ENCODE measurements at regions not wholly inside any gene's neighbourhood (a gene's known extent, or its start where the extent isn't known, plus 50 kb on each side); places are given as distances from the start of the nearest gene placed in this dataset.

GRCh38 chr1:69363236-69363635, 204.5 kb upstream of the LRRC7 start:
- no peak for DNase-seq

DNA sequence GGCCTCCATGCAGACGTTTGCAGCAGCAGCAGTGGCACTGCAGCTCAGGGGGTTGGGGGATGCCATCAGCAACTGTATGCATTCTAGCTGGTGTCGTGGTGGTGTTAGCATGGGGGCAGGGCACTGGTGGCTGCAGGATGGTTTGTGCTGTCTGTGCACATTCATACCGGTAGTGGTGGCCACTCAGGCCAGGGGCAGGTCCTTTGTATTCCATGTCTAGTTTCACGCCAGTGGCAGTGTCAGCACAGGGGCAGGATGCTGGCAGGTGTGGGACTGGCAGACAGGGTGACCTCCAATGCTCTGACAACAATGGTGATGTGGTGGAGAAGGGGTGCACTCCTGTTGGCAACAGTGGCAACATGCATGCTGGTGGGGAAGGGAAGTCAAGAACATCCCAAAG, 194.2 kb upstream of the LRRC7 start:
- DNase-seq: no peak

DNA sequence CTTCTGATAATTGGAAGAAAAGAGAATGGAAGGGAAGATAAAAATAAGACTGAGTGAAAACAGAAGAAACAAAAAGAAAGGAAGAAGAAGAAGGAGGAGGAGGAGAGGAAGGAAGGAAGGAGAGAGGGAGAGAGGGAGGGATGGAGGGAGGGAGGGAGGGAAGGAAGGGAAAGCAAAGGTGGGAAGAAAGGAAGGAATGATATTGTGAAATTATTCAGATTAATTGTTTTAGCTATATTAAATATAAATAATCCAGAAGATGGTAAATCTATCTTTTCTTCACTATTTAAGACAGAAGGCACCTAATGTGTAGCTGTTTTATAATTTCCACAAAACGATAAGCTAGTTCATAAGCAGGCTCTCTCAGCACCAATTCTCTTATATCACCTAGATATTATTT, 191.3 kb upstream of the LRRC7 start:
- DNase-seq: no peak

DNA sequence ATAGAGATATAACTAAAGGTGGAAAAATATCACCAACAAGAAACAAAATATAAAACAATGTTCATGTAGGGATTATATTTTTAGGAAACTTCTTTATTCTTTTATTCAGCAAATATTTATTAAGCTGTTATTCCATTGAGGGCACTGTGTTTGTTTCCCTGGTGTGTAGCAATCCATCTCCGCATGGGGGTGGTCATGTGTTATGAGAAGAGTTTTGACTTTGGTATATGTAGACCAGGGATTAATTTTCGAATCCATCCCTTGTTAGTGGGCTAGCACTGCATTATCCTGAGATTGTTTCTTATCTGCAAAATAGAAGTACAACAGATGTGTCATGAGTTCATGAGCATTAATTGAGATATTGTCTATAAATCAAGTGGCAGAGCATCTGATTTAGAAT, 190.2 kb upstream of the LRRC7 start:
- DNase-seq: no peak

DNA sequence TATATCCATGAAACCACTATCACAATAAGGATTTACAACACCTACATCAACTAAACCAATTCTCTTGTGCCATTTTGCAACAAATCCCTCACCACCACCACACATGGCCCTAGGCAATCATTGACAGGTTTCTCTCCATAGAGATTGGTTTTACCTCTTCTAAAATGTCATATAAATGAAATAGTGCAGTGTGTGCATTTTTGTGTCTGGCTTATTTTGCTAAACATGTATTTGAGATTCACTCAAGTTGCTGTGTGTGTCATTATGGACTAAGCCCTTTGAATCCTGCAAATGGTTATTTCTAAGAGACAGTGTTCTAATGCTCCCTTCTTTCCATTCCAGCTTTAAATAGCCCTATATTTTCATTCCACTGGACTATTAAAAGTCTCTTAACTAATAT, 179.7 kb upstream of the LRRC7 start:
- no peak for DNase-seq

DNA sequence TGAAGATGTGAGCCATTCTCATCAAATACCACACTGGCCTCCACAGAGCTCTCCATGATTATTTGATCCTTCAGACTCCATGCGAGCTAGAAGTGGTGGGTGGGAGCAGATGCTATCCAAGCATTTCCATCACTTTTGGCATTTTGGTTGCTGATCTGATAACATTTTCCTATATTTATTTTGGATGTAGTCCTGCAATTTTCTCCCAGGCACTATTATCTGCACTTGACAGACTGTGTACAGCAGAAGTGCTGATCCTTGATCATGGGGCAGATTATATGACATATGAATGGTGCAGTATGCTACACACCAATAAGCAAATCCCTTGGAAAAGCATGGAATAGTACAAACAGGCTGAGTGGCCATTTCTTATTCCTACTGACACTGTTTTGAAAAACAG, 167.6 kb upstream of the LRRC7 start:
- no peak for DNase-seq

GRCh38 chr1:69401879-69402278, 165.8 kb upstream of the LRRC7 start:
- DNase-seq: no peak

DNA sequence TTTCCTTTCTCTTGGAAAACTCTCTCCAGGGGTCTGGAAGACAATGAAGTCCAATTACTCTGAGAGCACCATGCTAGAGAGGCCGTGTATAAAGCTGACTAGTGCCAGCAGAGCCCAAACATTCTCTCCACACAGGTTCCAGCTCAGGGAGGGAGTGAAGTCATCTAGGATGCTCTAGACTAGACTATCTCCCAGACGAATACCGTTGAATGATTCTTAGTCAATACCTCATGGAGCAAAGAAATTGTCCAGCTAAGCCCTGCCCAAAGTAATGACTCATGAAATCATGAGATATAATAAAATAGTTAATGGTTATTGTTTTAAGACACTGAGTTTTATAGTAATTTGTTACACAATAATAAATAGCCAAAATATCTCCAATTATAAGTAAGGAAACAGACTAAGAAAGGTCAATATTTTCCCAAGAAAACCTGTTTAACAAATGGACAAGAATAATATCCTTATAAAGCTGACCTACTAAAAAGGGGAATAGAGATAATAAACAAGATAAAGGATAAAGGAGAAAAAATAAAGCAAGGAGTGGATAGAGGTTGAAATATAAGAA, 163.9 kb upstream of the LRRC7 start:
- no peak for DNase-seq

DNA sequence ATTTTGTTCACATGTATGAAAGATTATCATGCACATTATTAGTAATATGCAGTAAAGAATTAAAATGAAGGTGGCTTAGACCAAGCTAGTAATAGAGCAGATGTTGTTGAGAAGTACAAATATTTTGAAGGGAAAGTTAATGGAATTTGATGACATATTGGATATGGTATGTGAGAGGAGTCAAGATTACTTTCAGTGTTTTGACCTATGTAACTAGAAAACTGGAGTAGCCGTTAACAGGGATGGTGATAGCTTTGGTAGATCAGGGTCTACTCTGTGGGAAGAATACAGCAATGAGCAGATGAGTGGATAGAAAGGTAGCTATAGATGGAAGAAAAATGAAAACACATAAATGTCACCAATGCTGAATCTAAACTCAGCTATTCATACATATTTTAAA, 163.2 kb upstream of the LRRC7 start:
- DNase-seq: no peak

GRCh38 chr1:69406244-69406643, 161.5 kb upstream of the LRRC7 start:
- DNase-seq: no peak

- no peak for DNase-seq
These were observed 157.8 kb upstream of the LRRC7 start for GRCh38 chr1:69409731-69410456.

GRCh38 chr1:69410457-69410850, 157.3 kb upstream of the LRRC7 start:
- DNase-seq: no peak

GRCh38 chr1:69410893-69411292, 156.8 kb upstream of the LRRC7 start:
- DNase-seq: no peak

GRCh38 chr1:69411617-69412016, 156.1 kb upstream of the LRRC7 start:
- DNase-seq: no peak

- DNase-seq: no peak
These were observed 154.6 kb upstream of the LRRC7 start for GRCh38 chr1:69413129-69413528.

GRCh38 chr1:69414574-69414973, 153.1 kb upstream of the LRRC7 start:
- DNase-seq: no peak

- DNase-seq: no peak
These were observed 146.4 kb upstream of the LRRC7 start for GRCh38 chr1:69421286-69421685.

- DNase-seq: no peak
These were observed 141.9 kb upstream of the LRRC7 start for GRCh38 chr1:69425871-69426270.

DNA sequence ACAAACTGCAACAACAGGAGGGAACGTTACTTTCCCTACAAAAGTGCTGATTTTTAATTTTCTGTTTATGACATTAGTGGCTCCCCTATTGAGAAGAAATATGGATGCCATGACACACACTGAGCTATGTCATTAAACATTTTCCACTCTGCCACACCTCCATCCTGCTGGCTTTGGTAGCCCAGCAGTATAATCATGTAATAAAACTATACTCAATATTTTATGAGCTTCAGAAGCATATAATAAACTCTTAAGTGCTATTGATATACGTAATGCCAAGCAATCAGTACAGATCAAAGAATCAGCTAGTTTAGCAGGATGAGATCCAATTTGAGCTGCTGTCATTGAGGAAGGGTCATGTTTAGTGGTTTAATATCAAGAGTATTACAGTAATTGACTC, 141.3 kb upstream of the LRRC7 start:
- DNase-seq: no peak

DNA sequence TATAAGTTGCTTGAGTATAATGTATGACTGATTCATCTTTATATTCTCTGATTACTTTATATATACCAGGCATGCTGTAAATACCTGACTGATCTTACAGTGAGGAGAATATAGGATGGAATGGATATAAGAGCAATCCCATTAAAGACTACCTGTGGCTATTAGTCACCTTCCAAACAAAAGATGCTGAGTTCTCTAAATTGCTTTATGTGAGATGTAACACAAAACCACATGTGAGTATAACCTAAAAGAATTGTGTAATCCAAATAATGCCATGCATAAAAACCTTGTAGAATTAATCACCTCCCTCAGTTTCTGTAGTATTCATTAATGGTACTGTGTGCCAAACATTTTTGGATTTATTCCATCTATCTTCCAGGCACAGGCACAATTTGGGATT, 134.6 kb upstream of the LRRC7 start:
- DNase-seq: no peak

DNA sequence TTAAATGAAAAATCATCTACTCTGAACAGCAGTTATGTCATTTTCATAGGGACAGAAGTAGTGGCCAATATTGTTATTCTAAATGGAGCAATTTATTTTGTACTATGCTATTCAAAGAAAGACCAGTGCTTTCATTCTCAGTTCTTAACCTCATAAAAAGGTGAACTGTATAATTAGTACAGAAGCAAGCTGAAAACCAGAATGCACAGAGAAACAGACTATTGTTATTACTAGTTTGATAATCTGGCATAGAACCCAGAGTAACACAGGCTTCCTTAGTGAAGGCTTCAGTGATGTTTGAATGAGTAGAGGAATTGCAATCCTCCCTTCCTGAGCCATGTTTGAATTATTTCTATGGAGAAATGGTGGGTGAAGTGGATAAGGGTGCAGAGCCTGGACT, 131.6 kb upstream of the LRRC7 start:
- DNase-seq: no peak

GRCh38 chr1:69438056-69438795, 129.5 kb upstream of the LRRC7 start:
- no peak for DNase-seq

DNA sequence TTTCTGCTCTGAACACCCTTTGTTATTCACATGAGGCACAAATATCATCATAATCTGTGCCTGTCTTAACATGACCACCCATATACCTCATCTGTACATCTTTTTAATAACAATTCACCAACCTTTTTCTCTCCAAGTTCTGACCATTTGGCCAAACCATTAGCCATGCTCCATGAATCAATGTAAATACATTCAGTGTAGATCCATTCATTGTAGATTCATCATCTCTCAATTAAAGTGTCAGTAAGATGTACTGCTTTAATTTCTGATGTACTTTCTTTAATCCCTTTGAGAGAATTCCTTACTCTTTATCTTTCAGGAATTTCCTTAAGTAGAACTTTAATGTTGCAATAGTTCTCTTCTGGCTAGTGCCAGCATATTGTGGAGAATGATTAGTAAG, 126.2 kb upstream of the LRRC7 start:
- no peak for DNase-seq

DNA sequence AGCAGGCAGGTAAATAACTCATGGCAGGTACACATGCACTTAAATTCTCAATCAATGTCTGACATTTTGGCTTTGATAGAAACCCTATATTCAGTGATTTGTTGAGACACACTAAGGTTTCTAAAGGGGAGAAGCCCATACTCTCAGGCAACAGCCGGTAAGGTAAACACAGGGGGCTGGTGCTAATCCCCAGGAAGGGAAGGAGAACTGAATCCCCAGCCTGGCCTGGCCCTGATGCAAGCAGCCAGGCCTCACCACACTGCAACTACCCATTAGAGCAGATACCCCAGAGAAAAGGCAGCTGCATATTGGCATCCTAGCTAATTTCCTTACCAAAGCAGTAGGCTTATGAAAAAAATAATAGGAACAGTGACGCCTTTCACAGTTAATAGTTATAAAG, 116.5 kb upstream of the LRRC7 start:
- DNase-seq: no peak

Measured in skin of body (tissue), 1 donor.